Activated naive CD8-positive, alpha-beta T cell treated with anti-CD3 and anti-CD28 coated beads, Interleukin-2, amount 10 ng/mL, durations not matched to agents 7 days and 5 days (primary cell): ENCODE measurements at regions not wholly inside any gene's neighbourhood (a gene's known extent, or its start where the extent isn't known, plus 50 kb on each side); places are given as distances from the start of the nearest gene placed in this dataset.

Source experiments
- ATAC-seq: fragments of 150-1000 bp; cut with Tn5 transposase; one replicate; pipeline ENCODE4 v1.10.0; 2021; ENCODE audit warnings: low read depth, moderate library complexity
- POLR2A ChIA-PET: fragments of 350-600 bp; sonication (Branson Sonifier 250); formaldehyde crosslinking; loops from one replicate; lab custom pipeline; 2021; ENCODE audit warnings: antibody characterized with exemption; lab: Charles Lee
- DNase-seq: peaks from one replicate; pipeline ENCODE4 v3.0.0; 2021
- H3K27ac Mint-ChIP-seq: one replicate; pipeline ENCODE4 v1.8.0; 2022; ENCODE audit warnings: mild to moderate bottlenecking, mixed read lengths
- H3K27me3 Mint-ChIP-seq: one replicate; pipeline ENCODE4 v1.8.0; 2022; ENCODE audit warnings: mild to moderate bottlenecking, moderate library complexity, mixed read lengths
- H3K36me3 Mint-ChIP-seq: one replicate; pipeline ENCODE4 v1.8.0; 2021; ENCODE audit warnings: mild to moderate bottlenecking, mixed read lengths
- H3K4me1 Mint-ChIP-seq: one replicate; pipeline ENCODE4 v1.8.0; 2021; ENCODE audit warnings: mixed read lengths
- H3K4me3 Mint-ChIP-seq: one replicate; pipeline ENCODE4 v1.8.0; 2022; ENCODE audit warnings: mild to moderate bottlenecking, moderate library complexity, mixed read lengths
- H3K9me3 Mint-ChIP-seq: one replicate; pipeline ENCODE4 v1.8.0; 2021; ENCODE audit warnings: mixed read lengths

DNA sequence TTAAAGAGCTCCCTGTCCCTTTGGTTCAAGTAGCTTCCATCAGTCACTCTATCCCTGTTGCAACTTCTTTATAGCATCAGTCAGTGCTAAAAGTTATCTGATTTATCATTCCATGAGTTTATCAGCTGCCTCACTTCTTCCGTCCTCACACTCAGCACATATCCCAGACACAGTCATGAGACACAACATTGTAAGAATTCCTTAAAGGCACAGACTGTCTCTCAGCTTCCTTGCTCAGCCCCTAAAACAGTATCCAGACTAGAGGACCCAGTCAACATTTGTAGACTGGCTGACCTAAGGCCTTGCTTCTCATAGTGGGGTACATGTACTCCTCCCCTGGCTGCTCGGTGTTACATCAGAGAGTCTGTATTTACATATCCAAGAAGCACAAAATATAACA, 164.9 kb upstream of the ADGRL2 start:
- H3K9me3 Mint-ChIP-seq: peaks cover 2% of the 10 kb centered on the region
- DNase-seq (no peak), ATAC-seq (no peak)
- H3K27ac Mint-ChIP-seq: no peak overlapping the region
- no peaks in the 10 kb centered on the region for H3K27me3 Mint-ChIP-seq
- no peaks in the 10 kb centered on the region for H3K36me3 Mint-ChIP-seq
- POLR2A ChIA-PET: no interaction called here
- H3K4me1 Mint-ChIP-seq: no peaks in the 10 kb centered on the region
- no peak overlapping the region for H3K4me3 Mint-ChIP-seq

DNA sequence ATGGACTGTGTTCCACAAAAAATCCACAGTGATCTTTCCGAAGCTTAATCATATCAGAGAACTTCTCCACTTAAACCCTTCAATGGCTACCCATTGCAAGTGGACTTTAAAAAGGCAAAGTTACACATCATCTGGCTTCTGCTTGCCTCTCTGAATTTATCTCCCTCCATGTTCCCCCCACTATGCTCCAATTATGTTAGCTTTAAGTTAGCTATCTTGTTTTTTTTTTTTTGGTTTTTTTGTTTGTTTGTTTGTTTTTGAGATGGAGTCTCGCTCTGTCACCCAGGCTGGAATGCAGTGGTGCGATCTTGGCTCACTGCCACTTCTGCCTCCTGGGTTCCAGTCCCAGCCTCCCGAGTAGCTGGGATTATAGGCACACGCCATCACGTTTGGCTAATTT, 166.4 kb upstream of the ADGRL2 start:
- H3K9me3 Mint-ChIP-seq: peaks cover 2% of the 10 kb centered on the region
- no peaks in the 10 kb centered on the region for H3K27me3 Mint-ChIP-seq
- no peak overlapping the region for H3K4me3 Mint-ChIP-seq
- no peaks in the 10 kb centered on the region for H3K4me1 Mint-ChIP-seq
- no peak for ATAC-seq
- no peak overlapping the region for H3K27ac Mint-ChIP-seq
- POLR2A ChIA-PET: no interaction called here
- no peaks in the 10 kb centered on the region for H3K36me3 Mint-ChIP-seq
- no peak for DNase-seq

DNA sequence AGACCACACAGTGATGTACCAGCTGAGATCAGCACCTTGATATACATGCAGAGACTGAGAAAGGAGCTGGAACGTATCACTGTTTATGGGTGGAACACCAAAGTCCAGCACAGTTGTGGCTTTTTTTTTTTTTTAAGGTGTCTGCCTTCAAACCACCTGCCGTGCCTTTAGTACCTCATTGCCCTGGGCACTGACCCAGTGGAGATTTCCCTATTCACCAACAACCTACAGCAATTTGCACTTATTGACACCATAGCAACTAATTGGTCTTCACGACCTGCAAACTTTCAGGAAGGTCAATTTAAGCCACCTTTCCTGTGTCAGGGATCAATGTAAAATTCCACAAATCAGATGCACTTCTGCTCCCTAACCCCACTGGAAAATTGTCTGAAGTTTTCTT, 181.6 kb upstream of the ADGRL2 start:
- POLR2A ChIA-PET: no interaction called here
- Mint-ChIP-seq H3K36me3 (no peaks in the 10 kb centered on the region), H3K4me3 (no peak overlapping the region), H3K27me3 (no peaks in the 10 kb centered on the region), H3K4me1 (no peaks in the 10 kb centered on the region), H3K9me3 (peaks cover 6% of the 10 kb centered on the region), H3K27ac (no peak overlapping the region)
- DNase-seq (no peak), ATAC-seq (no peak)

DNA sequence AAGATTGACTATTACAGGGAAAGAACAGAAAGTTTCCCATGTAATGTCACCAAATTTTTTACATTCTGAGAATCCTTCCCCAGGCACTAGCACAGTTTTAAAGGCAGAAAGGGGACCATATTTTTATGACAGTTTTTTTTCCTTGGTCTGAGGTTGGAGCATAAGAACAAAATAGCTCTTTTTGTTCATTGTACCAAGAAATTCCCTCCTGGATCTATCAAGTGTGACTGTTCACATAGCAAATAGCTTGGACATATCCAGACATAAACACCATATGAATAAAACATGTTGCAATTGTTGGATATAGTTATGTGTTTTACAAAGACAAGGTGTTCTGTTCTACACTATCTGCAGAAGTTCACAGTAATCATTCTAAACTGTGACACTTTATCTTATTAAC, 182.4 kb upstream of the ADGRL2 start:
- ATAC-seq (no peak), DNase-seq (no peak)
- H3K36me3 Mint-ChIP-seq: no peaks in the 10 kb centered on the region
- peaks cover 6% of the 10 kb centered on the region for H3K9me3 Mint-ChIP-seq
- POLR2A ChIA-PET: no interaction called here
- no peak overlapping the region for H3K27ac Mint-ChIP-seq
- H3K4me1 Mint-ChIP-seq: no peaks in the 10 kb centered on the region
- H3K27me3 Mint-ChIP-seq: no peaks in the 10 kb centered on the region
- H3K4me3 Mint-ChIP-seq: no peak overlapping the region

DNA sequence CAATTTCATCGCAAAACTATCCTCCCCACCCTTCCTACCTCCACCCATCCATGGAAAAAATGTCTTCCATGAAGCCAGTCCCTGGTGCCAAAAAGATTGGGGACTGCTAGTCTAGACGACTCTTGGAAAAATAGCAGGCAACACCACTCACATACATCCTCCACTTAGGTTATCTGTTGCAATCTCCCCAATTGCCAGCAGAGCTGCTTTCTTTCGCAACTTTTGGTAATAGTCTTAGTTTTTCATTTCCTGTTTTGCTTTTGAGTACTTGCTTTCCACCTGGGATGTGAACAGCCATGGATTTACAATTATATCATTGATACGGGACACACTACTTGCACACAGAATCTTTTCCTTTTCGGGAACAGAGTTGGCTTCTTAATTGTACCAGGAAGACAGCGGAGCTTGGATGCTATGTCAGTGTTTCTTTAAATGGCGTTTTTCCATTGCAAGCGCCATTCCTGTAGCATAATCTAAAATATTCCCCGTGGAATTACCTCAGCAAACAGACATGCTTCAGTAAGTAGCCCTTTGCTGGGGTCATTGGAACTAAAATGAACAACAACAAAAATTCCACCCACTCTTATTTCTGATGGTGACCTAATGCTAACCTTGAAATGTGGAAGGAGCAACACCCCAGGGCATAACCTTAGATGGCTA, 183.3 kb upstream of the ADGRL2 start:
- no peak for DNase-seq
- ATAC-seq: no peak
- no peak overlapping the region for H3K27ac Mint-ChIP-seq
- no peak overlapping the region for H3K4me3 Mint-ChIP-seq
- H3K27me3 Mint-ChIP-seq: no peaks in the 10 kb centered on the region
- H3K36me3 Mint-ChIP-seq: no peaks in the 10 kb centered on the region
- POLR2A ChIA-PET: no interaction called here
- H3K4me1 Mint-ChIP-seq: no peaks in the 10 kb centered on the region
- H3K9me3 Mint-ChIP-seq: peaks cover 6% of the 10 kb centered on the region

DNA sequence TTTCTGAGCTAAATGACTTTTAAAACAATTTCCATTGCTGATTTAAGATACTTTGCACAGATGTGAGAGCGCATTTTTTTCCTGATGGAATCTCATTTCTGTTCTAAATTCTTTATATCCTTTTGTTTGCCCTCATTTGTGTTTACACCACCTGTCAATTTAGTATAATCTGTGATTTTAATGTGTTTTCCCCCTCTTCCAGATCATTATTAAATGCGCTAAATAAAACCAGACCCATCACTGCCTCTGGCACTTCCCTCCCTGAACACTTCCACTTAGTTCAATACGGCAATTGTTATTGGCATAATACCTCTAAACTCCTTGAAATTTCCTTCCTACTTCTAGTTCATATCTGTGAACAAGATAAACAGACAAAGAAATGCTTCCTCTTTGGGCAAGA, 186.9 kb upstream of the ADGRL2 start:
- Mint-ChIP-seq H3K27ac (no peak overlapping the region), H3K4me3 (no peak overlapping the region), H3K27me3 (no peaks in the 10 kb centered on the region), H3K9me3 (peaks cover 6% of the 10 kb centered on the region), H3K36me3 (no peaks in the 10 kb centered on the region), H3K4me1 (no peaks in the 10 kb centered on the region)
- no peak for DNase-seq
- no peak for ATAC-seq
- POLR2A ChIA-PET: no interaction called here

DNA sequence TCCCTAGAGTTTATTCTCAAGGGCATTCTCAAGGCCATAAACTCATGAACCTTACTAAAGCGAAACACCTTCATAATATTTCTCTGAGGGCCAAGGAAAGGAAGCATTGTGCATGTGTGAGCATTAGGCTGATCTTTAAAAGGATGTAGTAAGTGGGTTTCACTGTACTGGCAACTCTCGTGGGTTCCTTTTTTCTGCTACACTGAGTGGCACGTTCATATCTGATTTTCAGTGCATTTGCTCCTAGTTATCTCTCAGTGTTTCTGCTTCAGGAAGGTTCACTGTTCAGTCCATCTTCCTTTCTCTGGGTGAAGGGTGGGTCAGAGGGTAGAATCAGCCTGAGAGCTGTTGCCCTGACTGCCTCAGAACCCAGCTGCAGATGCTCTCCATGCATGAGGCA, 192.8 kb upstream of the ADGRL2 start:
- Mint-ChIP-seq H3K27ac (no peak overlapping the region), H3K4me3 (no peak overlapping the region), H3K9me3 (peaks cover 3% of the 10 kb centered on the region), H3K4me1 (no peaks in the 10 kb centered on the region), H3K36me3 (no peaks in the 10 kb centered on the region), H3K27me3 (no peaks in the 10 kb centered on the region)
- POLR2A ChIA-PET: no interaction called here
- ATAC-seq (no peak), DNase-seq (no peak)

DNA sequence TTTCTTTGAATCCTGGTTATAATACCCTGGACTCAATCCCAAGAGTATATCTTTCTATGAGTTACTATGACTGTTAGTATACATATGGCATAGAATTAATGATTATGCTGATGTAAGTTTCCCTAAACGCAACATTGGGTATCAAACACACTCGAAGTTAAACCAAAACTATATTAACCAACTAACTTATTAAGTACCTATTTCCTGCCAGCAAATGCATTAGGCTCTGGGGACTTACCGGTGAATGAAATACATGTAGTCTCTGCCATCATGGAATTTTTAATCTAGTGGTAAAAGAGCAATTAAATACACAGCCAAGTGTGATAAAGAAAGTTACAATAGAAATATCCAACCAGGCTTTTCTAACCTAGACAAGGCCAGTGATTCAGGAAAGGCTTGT, 193.6 kb upstream of the ADGRL2 start:
- POLR2A ChIA-PET: no interaction called here
- no peaks in the 10 kb centered on the region for H3K36me3 Mint-ChIP-seq

DNA sequence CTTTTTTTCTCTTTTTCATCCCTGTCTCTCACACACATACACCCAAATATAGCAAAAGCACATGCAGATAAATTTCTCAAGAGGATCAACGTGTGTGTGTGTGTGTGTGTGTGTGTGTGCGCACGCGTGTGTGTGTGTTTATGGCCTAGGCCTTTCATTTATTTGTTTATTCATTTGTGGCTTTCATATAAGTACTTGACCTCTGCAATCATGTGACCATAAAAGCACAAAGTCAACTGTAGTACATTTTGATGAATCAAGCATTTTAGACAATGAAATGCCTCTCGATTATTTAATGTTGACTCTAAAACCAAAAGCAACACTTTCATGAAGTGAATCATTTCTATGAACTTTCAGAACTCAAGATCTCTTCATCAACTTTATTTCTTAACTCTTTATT, 194.1 kb upstream of the ADGRL2 start:
- no peaks in the 10 kb centered on the region for H3K27me3 Mint-ChIP-seq
- DNase-seq (no peak), ATAC-seq (no peak)
- H3K27ac Mint-ChIP-seq: no peak overlapping the region
- H3K4me3 Mint-ChIP-seq: no peak overlapping the region
- H3K4me1 Mint-ChIP-seq: no peaks in the 10 kb centered on the region
- peaks cover 3% of the 10 kb centered on the region for H3K9me3 Mint-ChIP-seq
- no peaks in the 10 kb centered on the region for H3K36me3 Mint-ChIP-seq
- POLR2A ChIA-PET: no interaction called here

More for the DNA sequence above, 193.6 kb upstream of the ADGRL2 start:
- Mint-ChIP-seq H3K4me3 (no peak overlapping the region), H3K27ac (no peak overlapping the region), H3K27me3 (no peaks in the 10 kb centered on the region), H3K4me1 (no peaks in the 10 kb centered on the region), H3K9me3 (peaks cover 3% of the 10 kb centered on the region)
- DNase-seq (no peak), ATAC-seq (no peak)

DNA sequence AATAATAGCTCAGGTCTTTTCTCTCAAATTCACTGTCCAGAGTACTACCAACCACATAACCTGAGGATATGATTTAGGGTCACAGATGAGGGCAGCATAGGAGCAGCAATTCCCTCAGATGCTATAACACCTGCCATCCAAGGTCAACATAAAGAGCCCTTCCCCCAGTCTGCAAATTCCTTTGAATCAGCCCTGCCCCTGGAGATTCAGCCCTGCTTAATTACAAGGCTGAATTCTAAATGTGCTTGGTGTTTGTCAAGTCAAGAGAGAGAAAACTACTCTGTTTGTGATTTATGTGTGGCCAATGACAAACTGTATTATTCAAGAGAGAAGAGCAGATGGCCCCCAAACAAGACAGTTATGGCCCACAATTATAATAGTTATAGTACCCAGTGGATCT, 195.7 kb upstream of the ADGRL2 start:
- H3K27me3 Mint-ChIP-seq: no peaks in the 10 kb centered on the region
- H3K9me3 Mint-ChIP-seq: peaks cover 3% of the 10 kb centered on the region
- POLR2A ChIA-PET: no interaction called here
- H3K4me1 Mint-ChIP-seq: no peaks in the 10 kb centered on the region
- no peak overlapping the region for H3K4me3 Mint-ChIP-seq
- no peak overlapping the region for H3K27ac Mint-ChIP-seq
- H3K36me3 Mint-ChIP-seq: no peaks in the 10 kb centered on the region
- DNase-seq: no peak
- ATAC-seq: no peak

DNA sequence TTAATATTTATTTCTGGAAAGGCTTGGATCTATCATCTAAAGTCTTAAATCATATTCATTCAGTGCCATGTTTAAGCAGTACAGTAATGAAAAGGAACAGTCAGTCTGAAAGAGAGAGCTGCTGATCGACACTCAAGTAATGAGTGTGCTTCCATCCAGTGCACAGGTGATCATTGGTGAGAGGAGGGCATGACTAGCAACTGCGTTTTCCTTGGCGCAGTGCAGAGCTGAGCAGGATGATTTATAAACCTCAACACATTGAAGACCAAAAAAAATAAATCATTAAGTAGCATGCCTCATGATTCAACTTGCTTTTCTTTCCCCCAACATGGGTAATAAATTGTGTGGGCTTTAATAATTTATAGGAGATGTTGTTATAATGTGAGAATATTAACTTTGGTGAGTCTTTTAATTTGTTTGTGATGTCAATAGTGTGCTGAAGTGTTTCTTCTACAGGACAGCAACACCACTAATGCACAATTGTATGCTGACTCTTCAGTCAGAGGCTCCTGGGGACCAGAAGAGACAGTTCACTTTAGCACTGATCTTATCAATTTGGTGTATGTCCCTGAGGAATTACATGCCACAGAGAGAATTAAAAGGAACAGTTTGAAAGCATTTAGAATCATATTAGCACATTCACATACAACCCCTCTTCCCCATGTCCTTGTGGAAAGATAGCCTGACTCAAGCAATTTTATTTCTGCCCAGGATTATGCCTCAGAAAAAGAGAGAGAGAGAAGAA, 199.7 kb upstream of the ADGRL2 start:
- Mint-ChIP-seq H3K4me1 (no peaks in the 10 kb centered on the region), H3K4me3 (no peak overlapping the region), H3K36me3 (no peaks in the 10 kb centered on the region), H3K9me3 (peaks cover 3% of the 10 kb centered on the region), H3K27ac (no peak overlapping the region), H3K27me3 (no peaks in the 10 kb centered on the region)
- ATAC-seq: no peak
- no peak for DNase-seq
- POLR2A ChIA-PET: no interaction called here

DNA sequence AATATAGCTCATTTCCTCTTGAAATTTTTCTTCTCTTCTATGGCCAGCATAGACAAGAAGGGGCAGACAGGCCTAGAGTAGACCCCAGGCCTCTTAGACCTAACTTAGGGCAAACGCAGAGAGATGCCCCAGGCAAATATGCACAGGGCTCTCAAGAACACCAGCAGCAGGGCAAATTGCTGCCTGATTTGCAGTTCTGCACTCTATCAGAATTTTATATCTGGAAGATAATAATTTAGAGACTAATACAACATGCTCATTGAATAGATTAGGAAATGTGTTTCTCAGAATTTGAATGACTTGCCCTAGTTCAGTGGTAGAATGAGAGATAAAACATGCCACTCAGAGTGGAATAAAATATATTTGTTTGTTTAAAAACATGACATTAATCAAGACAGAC, 200.4 kb upstream of the ADGRL2 start:
- H3K27ac Mint-ChIP-seq: no peak overlapping the region
- POLR2A ChIA-PET: no interaction called here
- H3K4me1 Mint-ChIP-seq: no peaks in the 10 kb centered on the region
- DNase-seq: no peak
- no peaks in the 10 kb centered on the region for H3K36me3 Mint-ChIP-seq
- no peaks in the 10 kb centered on the region for H3K27me3 Mint-ChIP-seq
- H3K4me3 Mint-ChIP-seq: no peak overlapping the region
- no peak for ATAC-seq
- H3K9me3 Mint-ChIP-seq: peaks cover 1% of the 10 kb centered on the region

DNA sequence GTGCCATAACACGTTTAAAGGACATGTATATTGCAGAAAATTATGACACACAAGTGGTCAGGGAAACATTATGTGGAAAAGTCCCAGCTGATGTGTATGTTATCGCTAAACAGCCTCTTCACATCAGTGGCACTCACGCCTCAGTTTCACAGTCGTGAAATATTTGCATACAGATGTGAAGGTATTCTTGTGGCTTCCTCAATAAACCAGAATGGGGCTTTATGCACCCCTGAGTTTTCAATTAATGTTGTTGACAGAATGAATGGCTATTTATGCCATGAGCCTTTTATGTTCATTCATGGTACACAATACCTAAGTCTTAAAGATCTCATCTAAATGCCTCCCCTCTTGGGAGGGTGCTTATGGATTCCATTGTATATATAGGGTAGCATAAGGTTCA, 202.1 kb upstream of the ADGRL2 start:
- Mint-ChIP-seq H3K9me3 (peaks cover 1% of the 10 kb centered on the region), H3K27ac (no peak overlapping the region), H3K27me3 (no peaks in the 10 kb centered on the region), H3K36me3 (no peaks in the 10 kb centered on the region), H3K4me3 (no peak overlapping the region), H3K4me1 (no peaks in the 10 kb centered on the region)
- DNase-seq (no peak), ATAC-seq (no peak)
- POLR2A ChIA-PET: no interaction called here

DNA sequence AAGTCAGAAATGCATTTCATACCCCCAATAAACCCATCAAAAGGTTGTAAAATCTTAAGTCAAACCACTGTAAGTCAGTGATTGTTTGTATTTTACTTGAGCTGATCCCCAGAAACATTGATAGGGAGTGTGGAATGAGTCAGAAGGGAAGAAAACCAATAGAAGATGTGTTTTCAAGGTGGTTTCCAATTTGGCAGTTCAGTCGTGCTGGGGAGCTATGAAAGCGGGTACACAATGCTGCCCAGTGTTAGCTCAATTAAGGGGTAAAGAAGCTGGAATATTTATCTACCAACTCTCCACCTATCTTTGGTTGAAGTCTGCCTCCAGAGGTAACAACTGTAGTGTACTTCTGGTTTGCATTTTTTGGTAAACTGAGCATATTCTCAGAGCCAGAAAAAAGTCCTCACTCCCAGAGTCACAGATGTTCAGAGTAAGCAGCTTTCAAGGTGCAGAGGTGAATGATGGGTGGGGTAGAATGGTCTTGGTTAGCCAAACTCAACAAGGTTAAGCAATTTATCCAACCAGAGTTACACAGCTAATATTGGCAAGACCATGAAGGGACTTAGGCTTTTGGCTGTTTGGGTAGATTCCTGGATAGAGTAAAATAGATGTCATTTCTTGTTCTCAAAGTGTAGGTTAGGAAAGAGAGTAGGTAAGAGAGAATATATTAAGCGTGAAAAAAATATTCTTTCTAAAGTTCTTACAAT, 202.9 kb upstream of the ADGRL2 start:
- DNase-seq (no peak), ATAC-seq (no peak)
- Mint-ChIP-seq H3K9me3 (no peaks in the 10 kb centered on the region), H3K4me1 (no peaks in the 10 kb centered on the region), H3K4me3 (no peak overlapping the region), H3K27me3 (no peaks in the 10 kb centered on the region), H3K36me3 (no peaks in the 10 kb centered on the region), H3K27ac (no peak overlapping the region)
- POLR2A ChIA-PET: no interaction called here
